Mammary epithelial cell (primary cell): ENCODE measurements at regions not wholly inside any gene's neighbourhood (a gene's known extent, or its start where the extent isn't known, plus 50 kb on each side); places are given as distances from the start of the nearest gene placed in this dataset.

Source experiments
- EZH2 ChIP-seq: IDR thresholded peaks from 2 replicates; pipeline ENCODE4 v1.6.1; 2012; ENCODE audit warnings: low read length, inconsistent platforms, borderline replicate concordance
- TF ChIP-seq, protein P1 (sequence below), 2 donors: IDR thresholded peaks in 1 of 2; conservative IDR thresholded peaks in 1 of 2; 2 replicates each; pipeline ENCODE4 v1.5.1; 2011 to 2012; ENCODE audit warnings: inconsistent platforms in 2 of 2, low read length in 2 of 2, mild to moderate bottlenecking in 2 of 2, control low read depth in 1 of 2, low read depth in 1 of 2; ENCODE audit not compliant: insufficient read depth in 1 of 2; ENCODE audit errors: extremely low read depth in 1 of 2

DNA sequence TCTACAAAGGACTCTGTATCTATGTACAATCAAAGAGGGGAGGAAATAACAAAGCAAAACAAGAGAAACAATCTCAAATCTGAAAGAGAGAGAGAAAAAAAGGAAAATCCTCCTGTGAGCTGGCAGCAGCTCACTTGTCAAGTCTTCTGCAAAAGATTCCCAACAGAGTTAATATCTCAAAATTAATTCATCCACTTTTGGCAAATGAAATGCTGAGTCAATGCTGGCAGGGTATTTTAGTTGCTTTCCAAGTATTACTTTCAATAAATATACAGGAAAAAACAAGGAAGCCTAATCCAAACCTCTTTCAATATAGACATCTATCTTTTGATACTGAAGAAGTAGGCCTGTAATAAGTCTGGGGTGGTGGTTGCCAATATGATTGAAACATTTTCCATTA, 613.9 kb upstream of the NEGR1 start:
- TF ChIP-seq, protein P1, sequence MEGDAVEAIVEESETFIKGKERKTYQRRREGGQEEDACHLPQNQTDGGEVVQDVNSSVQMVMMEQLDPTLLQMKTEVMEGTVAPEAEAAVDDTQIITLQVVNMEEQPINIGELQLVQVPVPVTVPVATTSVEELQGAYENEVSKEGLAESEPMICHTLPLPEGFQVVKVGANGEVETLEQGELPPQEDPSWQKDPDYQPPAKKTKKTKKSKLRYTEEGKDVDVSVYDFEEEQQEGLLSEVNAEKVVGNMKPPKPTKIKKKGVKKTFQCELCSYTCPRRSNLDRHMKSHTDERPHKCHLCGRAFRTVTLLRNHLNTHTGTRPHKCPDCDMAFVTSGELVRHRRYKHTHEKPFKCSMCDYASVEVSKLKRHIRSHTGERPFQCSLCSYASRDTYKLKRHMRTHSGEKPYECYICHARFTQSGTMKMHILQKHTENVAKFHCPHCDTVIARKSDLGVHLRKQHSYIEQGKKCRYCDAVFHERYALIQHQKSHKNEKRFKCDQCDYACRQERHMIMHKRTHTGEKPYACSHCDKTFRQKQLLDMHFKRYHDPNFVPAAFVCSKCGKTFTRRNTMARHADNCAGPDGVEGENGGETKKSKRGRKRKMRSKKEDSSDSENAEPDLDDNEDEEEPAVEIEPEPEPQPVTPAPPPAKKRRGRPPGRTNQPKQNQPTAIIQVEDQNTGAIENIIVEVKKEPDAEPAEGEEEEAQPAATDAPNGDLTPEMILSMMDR (conservative IDR thresholded peaks at IDR 0.05 in 1 of 2, IDR thresholded peaks at IDR 0.05 in 1 of 2; ENCODE audit: extremely low read depth in 1 of 2, insufficient read depth in 1 of 2, low read depth in 1 of 2, low read length in 2 of 2): no peak
- no peak for TF ChIP-seq EZH2
